CD4-positive, alpha-beta T cell treated with Interleukin-15 for 4 hours (primary cell): ENCODE measurements at regions not wholly inside any gene's neighbourhood (a gene's known extent, or its start where the extent isn't known, plus 50 kb on each side); places are given as distances from the start of the nearest gene placed in this dataset.

ENCODE experiments used
- DNase-seq: peaks from one replicate; pipeline ENCODE4 v3.0.0-alpha.2; 2020; ENCODE audit warnings: low spot score

GRCh38 chr17:13933441-13934276, 135.6 kb upstream of the COX10 start:
- no peak for DNase-seq

GRCh38 chr17:13939222-13939621, 130.1 kb upstream of the COX10 start:
- DNase-seq = no peak

GRCh38 chr17:13940858-13941665, 128.2 kb upstream of the COX10 start:
- no peak for DNase-seq

GRCh38 chr17:13941781-13942180, 127.5 kb upstream of the COX10 start:
- DNase-seq = no peak

DNA sequence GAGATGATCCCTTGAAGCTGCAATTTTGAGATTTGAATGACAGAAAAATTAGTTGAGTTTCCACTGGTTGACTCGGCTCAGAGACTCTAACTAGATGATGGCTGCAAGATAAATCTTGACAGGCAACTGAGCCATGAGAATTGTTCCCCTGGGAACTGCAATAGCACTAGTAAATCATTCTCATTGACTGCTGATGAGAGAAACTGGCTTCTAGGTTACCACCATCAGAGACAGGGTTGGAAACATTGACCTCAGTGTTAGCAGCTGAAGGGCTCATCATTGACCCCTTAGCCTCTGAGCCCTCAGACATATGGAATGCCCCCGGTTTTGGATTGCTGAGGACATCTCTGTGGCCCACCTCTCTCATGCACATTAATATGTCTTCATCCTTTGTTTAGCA, 125.4 kb upstream of the COX10 start:
- no peak for DNase-seq

DNA sequence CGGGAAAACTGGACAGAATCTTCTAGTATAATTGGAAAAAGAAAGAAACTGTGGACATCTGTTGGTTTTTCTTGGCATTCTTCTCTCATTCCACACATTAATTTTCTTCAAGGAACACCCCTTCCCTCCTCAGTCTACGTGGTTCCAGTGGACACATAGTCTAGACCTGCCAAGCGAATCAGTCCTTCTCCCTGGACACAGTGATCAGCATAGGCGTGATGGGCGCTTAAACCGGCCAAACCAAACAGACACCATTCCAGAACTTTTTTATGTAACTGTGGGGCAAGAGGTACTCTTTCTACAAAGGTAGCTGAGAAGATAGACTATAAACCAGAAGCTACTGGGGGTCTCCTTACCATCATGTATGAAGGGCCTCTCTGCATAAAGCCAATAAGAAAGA, 121.8 kb upstream of the COX10 start:
- DNase-seq = no peak

DNA sequence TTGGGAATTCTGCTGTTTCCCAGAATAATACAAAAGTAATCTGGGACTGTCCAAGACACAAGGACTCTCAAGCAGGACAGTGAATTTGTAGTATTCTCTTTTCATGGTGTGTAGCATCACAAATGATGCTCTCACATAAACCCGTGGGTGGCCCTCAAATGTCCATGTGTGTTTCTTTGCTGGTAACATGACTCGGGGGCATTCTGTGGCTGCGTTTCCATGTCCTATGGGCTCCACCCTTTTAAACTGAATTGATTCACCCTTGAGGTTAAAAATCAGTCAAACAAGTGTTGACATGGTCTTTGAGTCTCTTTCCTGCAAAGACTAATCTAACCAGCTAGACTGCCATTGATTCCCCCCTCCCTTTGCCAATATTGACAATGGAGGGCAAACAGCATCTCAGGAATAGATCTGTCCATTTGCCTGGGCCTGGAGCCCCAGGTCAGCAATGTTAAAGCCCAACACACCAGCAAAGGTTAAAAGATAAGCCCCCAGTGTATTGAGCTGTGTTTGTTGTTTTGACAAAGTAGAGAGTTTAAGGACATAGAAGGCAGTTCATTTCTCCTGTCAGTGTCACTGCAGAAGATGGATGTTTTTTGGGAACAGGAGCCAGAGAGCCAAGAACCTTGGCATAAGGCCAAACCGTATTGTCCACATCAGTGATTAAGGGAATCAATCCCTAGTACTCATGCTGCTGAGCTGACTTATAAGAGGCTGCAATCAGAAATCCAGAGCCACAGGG, 117.1 kb upstream of the COX10 start:
- DNase-seq = no peak

- DNase-seq = no peak
These were observed 115.5 kb upstream of the COX10 start for GRCh38 chr17:13953841-13954240.

GRCh38 chr17:13957636-13958035, 111.7 kb upstream of the COX10 start:
- DNase-seq = no peak

GRCh38 chr17:13958773-13959172, 110.5 kb upstream of the COX10 start:
- no peak for DNase-seq

- DNase-seq = no peak
These were observed 108.0 kb upstream of the COX10 start for GRCh38 chr17:13961265-13961664.

DNA sequence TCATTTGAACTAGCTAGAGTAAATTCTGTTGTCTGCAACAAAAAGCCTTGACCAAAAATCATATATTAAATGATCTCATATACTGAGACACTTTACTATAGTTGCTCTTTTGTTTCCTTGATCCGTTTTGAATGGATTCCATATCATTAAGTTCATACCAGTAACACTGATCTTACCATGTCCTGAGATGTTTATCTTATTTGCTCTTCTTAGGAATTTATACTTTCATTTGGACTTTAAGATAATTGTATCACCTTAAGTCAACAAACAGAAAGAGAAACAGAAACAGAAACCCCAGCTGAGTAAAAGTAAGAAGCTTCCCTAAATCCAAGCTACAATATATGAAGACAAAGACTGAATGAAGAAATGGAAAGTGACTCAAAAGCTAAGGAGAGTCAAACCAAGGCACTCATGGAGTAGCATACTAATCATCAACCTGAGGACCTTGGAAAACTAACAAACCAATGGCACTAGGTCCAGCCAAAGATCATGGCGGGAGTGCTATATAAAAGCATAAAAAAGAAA, 106.5 kb upstream of the COX10 start:
- DNase-seq = no peak

DNA sequence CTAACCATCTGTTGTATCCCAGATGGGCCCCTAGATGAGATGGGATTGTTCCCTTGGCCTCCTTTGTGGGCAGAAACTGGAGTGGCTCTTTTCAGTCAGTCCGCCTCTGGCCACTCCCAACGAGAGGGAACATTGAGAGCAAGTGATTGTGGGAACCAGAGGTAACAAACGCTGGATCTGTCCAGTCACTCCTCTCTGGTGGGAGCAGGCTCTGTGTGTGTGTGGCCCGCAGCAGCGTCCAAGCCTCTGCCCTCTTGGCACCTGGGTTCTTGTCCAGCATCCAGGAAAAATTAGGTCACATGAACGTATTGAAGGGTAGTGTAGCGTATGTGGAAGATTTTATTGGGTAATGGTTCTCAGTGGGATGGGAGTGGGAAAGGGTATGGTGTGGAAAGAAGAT, 101.9 kb upstream of the COX10 start:
- no peak for DNase-seq

- no peak for DNase-seq
These were observed 98.8 kb upstream of the COX10 start for GRCh38 chr17:13970531-13970930.

DNA sequence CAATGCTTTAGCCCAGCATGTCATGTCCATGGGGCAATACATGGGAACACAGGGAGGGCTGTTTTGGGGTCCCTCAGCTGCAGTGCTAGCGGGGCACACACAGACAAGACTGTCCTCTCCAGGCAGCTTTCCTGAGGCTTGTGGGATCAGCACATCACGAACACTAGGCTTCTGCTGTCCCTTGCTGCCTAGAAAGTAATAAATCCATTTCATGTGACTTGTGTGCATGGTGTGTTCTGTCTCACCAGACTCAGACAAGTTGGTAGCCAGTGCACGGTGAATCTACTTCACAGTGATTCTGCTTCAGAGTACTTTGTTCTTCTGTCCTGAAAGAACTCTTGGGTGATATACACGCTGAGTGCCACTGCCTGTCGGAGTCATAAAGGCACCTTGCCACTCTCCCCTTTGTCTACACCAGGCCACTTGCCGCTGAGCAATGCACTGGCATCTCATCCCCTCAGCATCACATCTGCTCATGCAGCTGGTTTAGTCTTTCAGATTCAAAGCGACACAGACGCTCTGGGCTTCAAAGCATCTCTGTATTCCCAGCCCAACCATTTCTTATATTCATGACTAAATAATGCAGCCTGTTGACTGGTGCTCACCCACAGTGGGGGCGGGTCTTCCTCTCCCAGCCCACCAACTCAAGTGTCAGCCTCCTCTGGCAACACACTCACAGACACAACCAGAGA, 95.2 kb upstream of the COX10 start:
- no peak for DNase-seq

DNA sequence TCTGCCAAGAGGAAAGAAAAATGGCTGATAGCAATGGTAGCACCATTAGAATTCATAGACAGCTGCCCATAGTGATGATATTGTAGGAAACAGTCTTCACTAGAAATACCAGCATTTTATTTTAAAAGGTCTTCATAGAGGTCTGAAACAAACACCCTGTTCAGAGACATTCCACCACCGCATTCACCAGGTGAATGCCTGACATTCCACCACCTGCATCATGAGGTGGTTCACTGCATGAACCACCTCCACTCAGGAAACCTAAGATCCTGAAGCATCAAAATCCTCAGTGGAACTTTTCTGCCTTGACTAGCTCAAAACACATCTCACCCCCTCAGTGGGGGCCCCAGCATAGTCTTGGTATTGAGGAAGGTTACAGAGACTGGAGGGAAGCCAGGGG, 91.5 kb upstream of the COX10 start:
- DNase-seq = no peak

GRCh38 chr17:13978478-13978877, 90.8 kb upstream of the COX10 start:
- no peak for DNase-seq

DNA sequence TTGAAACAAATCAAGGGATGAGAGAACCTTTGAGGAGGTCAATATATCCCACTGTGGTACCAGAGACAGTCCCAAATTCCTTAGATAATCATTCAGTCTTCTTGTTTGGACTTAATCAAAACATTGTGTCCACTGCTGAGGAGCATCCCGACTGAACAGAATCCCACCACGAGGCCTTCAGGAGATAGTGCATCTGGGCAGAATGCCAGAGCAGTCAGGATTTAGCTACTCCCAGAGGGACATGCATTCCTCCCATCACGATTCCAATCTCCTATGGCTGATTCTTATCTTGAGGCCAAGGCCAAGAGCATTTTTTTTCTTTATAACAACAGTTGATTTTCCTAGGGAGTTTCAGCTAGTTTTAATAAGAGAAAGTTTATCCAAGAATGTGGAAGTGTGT, 87.4 kb upstream of the COX10 start:
- DNase-seq = no peak

- no peak for DNase-seq
These were observed 84.3 kb upstream of the COX10 start for GRCh38 chr17:13984956-13985355.

DNA sequence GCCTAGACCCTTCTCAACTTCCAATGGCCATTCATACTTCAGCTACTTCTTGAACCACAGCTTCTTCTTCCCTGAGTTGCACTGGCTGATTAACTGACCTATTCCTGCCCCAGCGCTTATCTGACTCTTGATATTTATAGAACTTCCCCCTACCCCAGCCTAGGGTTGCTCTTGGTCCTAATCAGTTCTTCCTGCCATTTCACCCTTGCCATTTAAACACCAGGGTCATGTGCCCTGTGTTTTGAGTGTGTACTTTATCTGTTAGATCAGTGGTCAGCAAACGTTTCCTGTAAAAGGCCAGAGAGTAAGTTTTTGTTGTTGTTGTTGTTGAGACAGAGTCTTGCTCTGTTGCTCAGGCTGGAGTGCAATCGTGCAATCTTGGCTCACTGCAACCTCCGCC, 82.4 kb upstream of the COX10 start:
- no peak for DNase-seq

- no peak for DNase-seq
These were observed 80.2 kb upstream of the COX10 start for GRCh38 chr17:13989138-13989537.

GRCh38 chr17:13993106-13993505, 76.2 kb upstream of the COX10 start:
- DNase-seq = no peak
